ENCODE measurements at regions not wholly inside any gene's neighbourhood (a gene's known extent, or its start where the extent isn't known, plus 50 kb on each side); places are given as distances from the start of the nearest gene placed in this dataset.

- no peak overlapping the region for H2AFZ ChIP-seq (ENCODE audit: insufficient read depth, low read depth, low read length, poor library complexity, severe bottlenecking)
- no peaks in the 10 kb centered on the region for H4K20me1 ChIP-seq (ENCODE audit: control insufficient read depth, insufficient read depth, low read length, poor library complexity, severe bottlenecking)
- Mint-ChIP-seq H3K4me1 (peaks cover 3% of the 10 kb centered on the region), H3K27ac (no peak overlapping the region), H3K4me3 (no peak overlapping the region), H3K27me3 (peaks cover 12% of the 10 kb centered on the region), H3K9me3 (ENCODE audit: insufficient read depth) (no peaks in the 10 kb centered on the region)
- H3K36me3 ChIP-seq (replicated peaks in 1 of 2; ENCODE audit: control extremely low read depth in 1 of 2, control insufficient read depth in 1 of 2, extremely low read depth in 1 of 2, insufficient read depth in 2 of 2, low read length in 1 of 2), result no peaks in the 10 kb centered on the region
- peaks cover 0 to 27% (median 1%) of the 10 kb centered on the region in 4 experiments for H3K27me3 ChIP-seq (replicated peaks in 1 of 4; ENCODE audit: control extremely low read depth in 1 of 4, control insufficient read depth in 3 of 4, insufficient read depth in 4 of 4, low read length in 3 of 4)
- WGBS (ENCODE audit: insufficient coverage), result 89% methylated on average over 17 of the region's 17 CpGs
- no peak overlapping the region for H3K27ac ChIP-seq (ENCODE audit: low read length in 2 of 2)
- no peaks in the 10 kb centered on the region for H3K79me2 ChIP-seq (ENCODE audit: control insufficient read depth, insufficient read depth, low read length)
- intact Hi-C loops (cut with micrococcal nuclease), result no loop called here
- ChIA-PET CTCF (no interaction called here), POLR2A (no interaction called here)
- no peak overlapping the region for H3K4me2 ChIP-seq (replicated peaks; ENCODE audit: low read depth, low read length, poor library complexity, severe bottlenecking)
- no peak overlapping the region for H3K9ac ChIP-seq (ENCODE audit: low read length)
- no peak overlapping the region for H3K4me3 ChIP-seq (ENCODE audit: control extremely low read depth in 1 of 5, extremely low read depth in 1 of 5, insufficient read depth in 1 of 5, low read depth in 2 of 5, low read length in 4 of 5)
- no peak for ATAC-seq (ENCODE audit: low read depth)
- H3K9me3 ChIP-seq (ENCODE audit: control extremely low read depth in 1 of 3, control insufficient read depth in 2 of 3, insufficient read depth in 1 of 3, low read length in 2 of 3), result peaks cover 0 to 3% (median 0%) of the 10 kb centered on the region in 3 donors
- TF ChIP-seq EZH2 (IDR thresholded peaks at IDR 0.05; ENCODE audit: borderline replicate concordance, insufficient read depth, low read depth, low read length, poor library complexity, severe bottlenecking), result no peak
- TF ChIP-seq, protein P1, sequence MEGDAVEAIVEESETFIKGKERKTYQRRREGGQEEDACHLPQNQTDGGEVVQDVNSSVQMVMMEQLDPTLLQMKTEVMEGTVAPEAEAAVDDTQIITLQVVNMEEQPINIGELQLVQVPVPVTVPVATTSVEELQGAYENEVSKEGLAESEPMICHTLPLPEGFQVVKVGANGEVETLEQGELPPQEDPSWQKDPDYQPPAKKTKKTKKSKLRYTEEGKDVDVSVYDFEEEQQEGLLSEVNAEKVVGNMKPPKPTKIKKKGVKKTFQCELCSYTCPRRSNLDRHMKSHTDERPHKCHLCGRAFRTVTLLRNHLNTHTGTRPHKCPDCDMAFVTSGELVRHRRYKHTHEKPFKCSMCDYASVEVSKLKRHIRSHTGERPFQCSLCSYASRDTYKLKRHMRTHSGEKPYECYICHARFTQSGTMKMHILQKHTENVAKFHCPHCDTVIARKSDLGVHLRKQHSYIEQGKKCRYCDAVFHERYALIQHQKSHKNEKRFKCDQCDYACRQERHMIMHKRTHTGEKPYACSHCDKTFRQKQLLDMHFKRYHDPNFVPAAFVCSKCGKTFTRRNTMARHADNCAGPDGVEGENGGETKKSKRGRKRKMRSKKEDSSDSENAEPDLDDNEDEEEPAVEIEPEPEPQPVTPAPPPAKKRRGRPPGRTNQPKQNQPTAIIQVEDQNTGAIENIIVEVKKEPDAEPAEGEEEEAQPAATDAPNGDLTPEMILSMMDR (IDR thresholded peaks at IDR 0.05), result no peak
- H3K4me1 ChIP-seq (ENCODE audit: control insufficient read depth in 2 of 2, insufficient read depth in 2 of 2, low read length in 2 of 2), result peaks cover 6 to 10% of the 10 kb centered on the region in 2 donors
- DNase-seq, result no peak
These were observed 56.6 kb upstream of the EGFL7 start for GRCh38 chr9:136605988-136606660.

GRCh38 chr9:136604823-136605525, 57.7 kb upstream of the EGFL7 start:
- POLR2A ChIA-PET, result no interaction called here

More at GRCh38 chr9:136604823-136605525, 57.7 kb upstream of the EGFL7 start:
- H3K4me1 ChIP-seq (ENCODE audit: control insufficient read depth in 2 of 2, insufficient read depth in 2 of 2, low read length in 2 of 2), result peaks cover 6 to 10% of the 10 kb centered on the region in 2 donors
- no peaks in the 10 kb centered on the region for H4K20me1 ChIP-seq (ENCODE audit: control insufficient read depth, insufficient read depth, low read length, poor library complexity, severe bottlenecking)
- 90% methylated on average over 25 of the region's 26 CpGs for WGBS (ENCODE audit: insufficient coverage)
- intact Hi-C loops (cut with micrococcal nuclease), result no loop called here
- H3K4me1 Mint-ChIP-seq, result peaks cover 3% of the 10 kb centered on the region
- CTCF ChIA-PET, result no interaction called here
- no peak overlapping the region for H2AFZ ChIP-seq (ENCODE audit: insufficient read depth, low read depth, low read length, poor library complexity, severe bottlenecking)
- no peaks in the 10 kb centered on the region for H3K9me3 Mint-ChIP-seq (ENCODE audit: insufficient read depth)
- peaks cover 0 to 13% (median 0%) of the 10 kb centered on the region in 3 donors for H3K9me3 ChIP-seq (ENCODE audit: control extremely low read depth in 1 of 3, control insufficient read depth in 2 of 3, insufficient read depth in 1 of 3, low read length in 2 of 3)
- no peak overlapping the region for H3K27ac ChIP-seq (ENCODE audit: low read length in 2 of 2)
- H3K27me3 Mint-ChIP-seq, result peaks cover 12% of the 10 kb centered on the region
- no peak for ATAC-seq (ENCODE audit: low read depth)
- no peaks in the 10 kb centered on the region for H3K79me2 ChIP-seq (ENCODE audit: control insufficient read depth, insufficient read depth, low read length)
- no peak overlapping the region for H3K27ac Mint-ChIP-seq
- peaks cover 0 to 27% (median 1%) of the 10 kb centered on the region in 4 experiments for H3K27me3 ChIP-seq (replicated peaks in 1 of 4; ENCODE audit: control extremely low read depth in 1 of 4, control insufficient read depth in 3 of 4, insufficient read depth in 4 of 4, low read length in 3 of 4)
- H3K4me2 ChIP-seq (replicated peaks; ENCODE audit: low read depth, low read length, poor library complexity, severe bottlenecking), result no peak overlapping the region
- H3K4me3 Mint-ChIP-seq, result no peak overlapping the region
- TF ChIP-seq, protein P1 (IDR thresholded peaks at IDR 0.05), result no peak
- TF ChIP-seq EZH2 (IDR thresholded peaks at IDR 0.05; ENCODE audit: borderline replicate concordance, insufficient read depth, low read depth, low read length, poor library complexity, severe bottlenecking), result no peak
- no peak for DNase-seq
- no peak overlapping the region for H3K4me3 ChIP-seq (ENCODE audit: control extremely low read depth in 1 of 5, extremely low read depth in 1 of 5, insufficient read depth in 1 of 5, low read depth in 2 of 5, low read length in 4 of 5)
- no peak overlapping the region for H3K9ac ChIP-seq (ENCODE audit: low read length)
- H3K36me3 ChIP-seq (replicated peaks in 1 of 2; ENCODE audit: control extremely low read depth in 1 of 2, control insufficient read depth in 1 of 2, extremely low read depth in 1 of 2, insufficient read depth in 2 of 2, low read length in 1 of 2), result no peaks in the 10 kb centered on the region

All from B cell (primary cell).